ENCODE measurements at regions not wholly inside any gene's neighbourhood (a gene's known extent, or its start where the extent isn't known, plus 50 kb on each side); places are given as distances from the start of the nearest gene placed in this dataset.

DNA sequence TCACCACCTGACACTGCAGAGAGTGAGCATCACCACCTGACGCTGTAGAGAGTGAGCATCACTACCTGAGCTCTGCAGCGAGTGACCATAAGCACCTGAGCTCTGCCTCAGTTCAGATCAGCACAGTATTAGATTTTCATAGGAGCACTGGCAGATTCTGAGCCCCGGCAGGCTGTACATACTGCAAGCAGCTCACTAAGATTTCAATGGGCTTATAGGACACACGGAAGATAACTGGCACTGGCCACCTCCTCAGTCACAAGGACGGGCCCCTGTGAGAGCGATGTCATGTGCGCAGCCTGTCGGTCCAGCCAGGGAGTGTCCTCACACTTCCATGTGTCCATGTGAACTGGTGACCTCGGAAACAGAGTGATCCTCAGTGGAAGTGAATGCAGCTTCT, 153.5 kb upstream of the IRX2 start:
- TF ChIP-seq, protein P1, sequence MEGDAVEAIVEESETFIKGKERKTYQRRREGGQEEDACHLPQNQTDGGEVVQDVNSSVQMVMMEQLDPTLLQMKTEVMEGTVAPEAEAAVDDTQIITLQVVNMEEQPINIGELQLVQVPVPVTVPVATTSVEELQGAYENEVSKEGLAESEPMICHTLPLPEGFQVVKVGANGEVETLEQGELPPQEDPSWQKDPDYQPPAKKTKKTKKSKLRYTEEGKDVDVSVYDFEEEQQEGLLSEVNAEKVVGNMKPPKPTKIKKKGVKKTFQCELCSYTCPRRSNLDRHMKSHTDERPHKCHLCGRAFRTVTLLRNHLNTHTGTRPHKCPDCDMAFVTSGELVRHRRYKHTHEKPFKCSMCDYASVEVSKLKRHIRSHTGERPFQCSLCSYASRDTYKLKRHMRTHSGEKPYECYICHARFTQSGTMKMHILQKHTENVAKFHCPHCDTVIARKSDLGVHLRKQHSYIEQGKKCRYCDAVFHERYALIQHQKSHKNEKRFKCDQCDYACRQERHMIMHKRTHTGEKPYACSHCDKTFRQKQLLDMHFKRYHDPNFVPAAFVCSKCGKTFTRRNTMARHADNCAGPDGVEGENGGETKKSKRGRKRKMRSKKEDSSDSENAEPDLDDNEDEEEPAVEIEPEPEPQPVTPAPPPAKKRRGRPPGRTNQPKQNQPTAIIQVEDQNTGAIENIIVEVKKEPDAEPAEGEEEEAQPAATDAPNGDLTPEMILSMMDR (IDR thresholded peaks at IDR 0.05), result no peak
- TF ChIP-seq POLR2A (IDR thresholded peaks at IDR 0.05), result no peak

All from tibial nerve (tissue), 3 donors.